ENCODE measurements at regions not wholly inside any gene's neighbourhood (a gene's known extent, or its start where the extent isn't known, plus 50 kb on each side); places are given as distances from the start of the nearest gene placed in this dataset.

GRCh38 chr6:137791281-137792159, 75.5 kb upstream of the TNFAIP3 start:
- no peaks in the 10 kb centered on the region for H3K27me3 ChIP-seq
- H3K27ac ChIP-seq = no peak overlapping the region
- intact Hi-C loops (cut with DNase I; ENCODE audit: low total_unique reads) = no loop called here
- H3K4me3 ChIP-seq = no peak overlapping the region
- no peak for TF ChIP-seq POLR2A (IDR thresholded peaks at IDR 0.05)
- no peak for TF ChIP-seq EP300 (IDR thresholded peaks at IDR 0.05)
- no peak for TF ChIP-seq POLR2AphosphoS5 (IDR thresholded peaks at IDR 0.05)
- TF ChIP-seq CTCF (IDR thresholded peaks at IDR 0.05) = no peak
- WGBS, 5 donors = 81 to 87% (median 86%) methylated on average over 6 of the region's 6 CpGs
- H3K4me1 ChIP-seq = peaks cover 0 to 32% (median 0%) of the 10 kb centered on the region in 4 donors
- DNase-seq = no peak
- H3K9me3 ChIP-seq = no peaks in the 10 kb centered on the region
- H3K36me3 ChIP-seq = no peaks in the 10 kb centered on the region

GRCh38 chr6:137792160-137793033, 74.7 kb upstream of the TNFAIP3 start:
- H3K27ac ChIP-seq = no peak overlapping the region
- no peak for DNase-seq
- WGBS, 5 donors = 74 to 85% (median 82%) methylated on average over 6 of the region's 6 CpGs
- H3K36me3 ChIP-seq = no peaks in the 10 kb centered on the region
- H3K4me3 ChIP-seq = no peak overlapping the region
- H3K27me3 ChIP-seq = no peaks in the 10 kb centered on the region
- peaks cover 0 to 32% (median 0%) of the 10 kb centered on the region in 4 donors for H3K4me1 ChIP-seq
- intact Hi-C loops (cut with DNase I; ENCODE audit: low total_unique reads) = no loop called here
- no peak for TF ChIP-seq POLR2A (IDR thresholded peaks at IDR 0.05)
- TF ChIP-seq EP300 (IDR thresholded peaks at IDR 0.05) = no peak
- no peak for TF ChIP-seq CTCF (IDR thresholded peaks at IDR 0.05)
- TF ChIP-seq POLR2AphosphoS5 (IDR thresholded peaks at IDR 0.05) = no peak
- no peaks in the 10 kb centered on the region for H3K9me3 ChIP-seq

GRCh38 chr6:137793805-137794515, 73.1 kb upstream of the TNFAIP3 start:
- no peaks in the 10 kb centered on the region for H3K9me3 ChIP-seq
- peak overlapping the region in 1 of 5 donors; percentile 6 for H3K27ac ChIP-seq
- no peak overlapping the region for H3K4me3 ChIP-seq
- no peaks in the 10 kb centered on the region for H3K27me3 ChIP-seq
- intact Hi-C loops (cut with DNase I; ENCODE audit: low total_unique reads) = no loop called here
- 50 to 70% (median 66%) methylated on average over 8 of the region's 8 CpGs for WGBS, 5 donors
- TF ChIP-seq POLR2A (IDR thresholded peaks at IDR 0.05) = no peak
- no peaks in the 10 kb centered on the region for H3K36me3 ChIP-seq
- no peak for DNase-seq
- H3K4me1 ChIP-seq = peaks cover 0 to 47% (median 3%) of the 10 kb centered on the region in 4 donors

- no peaks in the 10 kb centered on the region for H3K9me3 ChIP-seq
- no peak overlapping the region for H3K4me3 ChIP-seq
- H3K27ac ChIP-seq = peak overlapping the region in 2 of 5 donors; percentile 6 to 16
- no peak for TF ChIP-seq EP300 (IDR thresholded peaks at IDR 0.05)
- no peak for TF ChIP-seq POLR2A (IDR thresholded peaks at IDR 0.05)
- no peak for TF ChIP-seq POLR2AphosphoS5 (IDR thresholded peaks at IDR 0.05)
- no peak for TF ChIP-seq CTCF (IDR thresholded peaks at IDR 0.05)
- no peaks in the 10 kb centered on the region for H3K27me3 ChIP-seq
- H3K4me1 ChIP-seq = peaks cover 0 to 54% (median 6%) of the 10 kb centered on the region in 4 donors
- 45 to 70% (median 63%) methylated on average over 4 of the region's 4 CpGs for WGBS, 5 donors
- intact Hi-C loops (cut with DNase I; ENCODE audit: low total_unique reads) = no loop called here
- DNase-seq = no peak
- H3K36me3 ChIP-seq = no peaks in the 10 kb centered on the region
Observed at GRCh38 chr6:137794516-137795201, 72.4 kb upstream of the TNFAIP3 start.
